ENCODE measurements at regions not wholly inside any gene's neighbourhood (a gene's known extent, or its start where the extent isn't known, plus 50 kb on each side); places are given as distances from the start of the nearest gene placed in this dataset.

GRCh38 chr9:87275047-87275725 is 222.5 kb upstream of the DAPK1 start:
- DNase-seq (ENCODE audit: low spot score), result no peak
- no peak for ATAC-seq

DNA sequence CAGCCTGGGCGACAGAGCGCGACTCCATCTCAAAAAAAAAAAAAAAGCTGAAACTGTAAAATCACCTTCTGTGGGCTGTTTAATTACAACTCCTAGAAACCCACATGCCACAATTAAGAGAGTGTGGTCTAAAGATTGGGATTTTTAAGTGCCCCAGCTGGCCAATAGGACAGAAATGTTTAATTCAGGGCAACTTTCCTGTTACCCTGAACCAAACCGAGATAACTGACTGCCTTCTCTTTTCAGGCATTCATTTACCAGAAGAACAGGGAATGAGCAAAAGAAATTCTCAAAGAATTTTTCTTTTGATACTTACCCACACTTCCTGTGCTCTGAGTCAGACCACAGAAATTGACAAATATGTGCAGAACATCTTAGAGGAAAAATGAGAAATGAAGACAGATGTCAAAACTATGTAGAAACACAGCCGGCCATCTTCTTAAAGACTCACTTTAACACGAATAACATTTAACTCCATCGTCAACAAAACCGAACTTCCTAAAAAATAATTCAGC is 221.3 kb upstream of the DAPK1 start:
- ATAC-seq, result no peak
- no peak for DNase-seq (ENCODE audit: low spot score)

DNA sequence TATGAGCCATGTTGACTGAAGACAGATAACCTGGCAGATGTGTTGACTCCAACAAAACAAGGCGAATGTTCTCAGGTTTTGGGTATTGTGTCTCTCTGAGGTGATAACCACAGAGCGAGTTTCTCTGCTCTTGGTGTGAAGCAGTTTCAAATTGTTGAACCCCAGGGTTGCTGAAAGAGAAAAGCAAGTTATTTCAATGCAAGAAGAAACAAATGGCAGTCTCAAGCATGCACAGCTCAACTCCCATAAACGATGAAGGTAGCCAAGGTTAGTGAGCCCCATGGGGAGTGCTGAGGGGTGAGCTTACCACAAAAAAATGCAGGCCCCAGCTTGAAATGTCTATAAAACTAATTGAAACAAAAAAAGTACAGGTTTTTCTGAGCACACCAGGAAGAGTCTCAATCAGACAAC is 220.8 kb upstream of the DAPK1 start:
- DNase-seq (ENCODE audit: low spot score), result no peak
- no peak for ATAC-seq

DNA sequence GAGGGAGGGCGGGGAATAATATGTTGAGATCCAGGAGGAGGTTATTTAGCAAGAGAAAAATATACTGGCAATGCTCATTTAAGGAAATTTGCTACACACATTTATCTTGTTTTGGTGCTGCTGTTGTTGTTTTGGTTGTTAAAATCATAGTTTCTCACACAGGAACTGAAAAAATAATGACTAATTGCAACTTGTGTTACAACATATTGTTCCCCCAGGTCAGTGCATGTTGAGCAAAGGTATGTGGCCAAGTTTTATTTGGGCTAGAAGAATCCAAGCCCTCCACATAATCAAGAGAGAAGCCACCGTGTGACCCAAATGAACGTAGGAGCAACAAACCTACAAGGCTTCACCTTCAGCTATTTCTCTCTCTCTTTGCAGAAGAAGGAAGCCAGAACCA is 220.3 kb upstream of the DAPK1 start:
- ATAC-seq (no peak), DNase-seq (ENCODE audit: low spot score) (no peak)

GRCh38 chr9:87278971-87279733 is 218.5 kb upstream of the DAPK1 start:
- no peak for ATAC-seq
- no peak for DNase-seq (ENCODE audit: low spot score)

- ATAC-seq (no peak), DNase-seq (ENCODE audit: low spot score) (no peak)
Observed at GRCh38 chr9:87280421-87280820, 217.2 kb upstream of the DAPK1 start.

GRCh38 chr9:87282538-87282937 is 215.1 kb upstream of the DAPK1 start:
- ATAC-seq (no peak), DNase-seq (ENCODE audit: low spot score) (no peak)

DNA sequence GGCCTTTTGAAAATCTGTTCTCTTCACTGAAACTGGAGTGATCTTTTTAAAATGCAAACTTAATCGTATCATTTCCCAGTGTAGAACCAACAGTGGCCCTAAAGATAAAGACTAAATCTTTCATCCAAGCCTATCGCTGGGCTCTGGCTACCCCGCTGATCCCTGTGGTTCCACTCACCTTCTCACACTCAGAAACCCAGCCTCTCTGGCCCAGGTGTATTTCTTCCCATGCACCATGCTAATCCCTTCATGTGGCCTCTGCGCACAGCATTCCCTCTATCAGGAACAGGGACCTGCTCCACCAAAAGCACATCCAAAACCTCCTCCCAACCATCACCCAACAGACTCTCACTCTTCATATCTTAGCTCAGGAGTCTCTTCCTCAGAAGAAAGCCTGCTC is 214.1 kb upstream of the DAPK1 start:
- ATAC-seq (no peak), DNase-seq (ENCODE audit: low spot score) (no peak)

DNA sequence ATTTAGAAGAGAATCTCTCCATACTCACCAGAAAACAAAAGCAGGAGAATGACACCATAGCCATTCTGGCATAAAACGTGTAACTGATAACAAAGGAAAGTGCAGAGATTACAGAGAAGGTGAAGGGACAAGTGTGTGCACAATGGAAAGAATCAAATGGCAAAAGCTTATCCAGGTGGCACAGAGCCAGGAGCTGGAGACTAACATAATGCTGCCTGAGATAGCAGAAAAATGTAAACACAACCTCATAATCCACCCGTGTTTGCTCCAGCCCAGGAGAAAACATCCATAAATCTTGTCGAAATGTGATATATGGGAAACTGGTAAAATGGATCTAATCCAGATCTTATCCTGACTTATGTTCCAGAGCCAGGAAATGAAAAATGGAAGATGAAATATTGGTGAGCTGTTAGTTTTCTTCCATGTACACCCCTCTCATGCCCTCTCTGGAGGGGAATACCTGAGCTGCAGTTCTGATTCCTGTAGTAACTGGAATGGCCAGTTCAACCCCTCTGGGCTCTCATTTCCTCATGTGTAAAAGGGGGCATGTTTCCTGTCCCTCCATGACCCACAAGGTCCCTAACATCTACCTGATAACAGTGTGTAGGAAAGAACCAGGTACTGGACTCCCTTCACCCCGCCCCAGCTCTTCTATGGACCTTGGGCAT is 212.3 kb upstream of the DAPK1 start:
- ATAC-seq, result peak; percentile 41
- no peak for DNase-seq (ENCODE audit: low spot score)

DNA sequence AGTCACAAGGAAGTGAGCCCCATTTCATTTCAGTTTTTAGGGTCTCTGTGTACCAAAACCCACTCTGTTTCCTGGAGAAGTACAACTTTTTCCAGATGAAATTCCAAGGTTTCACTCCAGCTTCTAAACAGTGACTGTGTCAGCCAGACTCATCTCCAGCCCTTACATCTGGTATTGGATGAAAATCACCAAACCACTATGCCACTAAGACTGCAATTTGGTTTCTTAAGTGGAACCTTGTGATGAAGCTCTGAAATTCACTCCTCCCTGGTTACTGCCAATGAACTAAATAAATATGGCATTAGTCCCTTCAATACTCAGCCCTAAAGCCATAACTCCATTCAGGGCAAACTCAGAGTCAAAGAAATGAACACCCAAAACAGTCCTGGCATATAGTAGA is 211.2 kb upstream of the DAPK1 start:
- no peak for DNase-seq (ENCODE audit: low spot score)
- ATAC-seq, result no peak

DNA sequence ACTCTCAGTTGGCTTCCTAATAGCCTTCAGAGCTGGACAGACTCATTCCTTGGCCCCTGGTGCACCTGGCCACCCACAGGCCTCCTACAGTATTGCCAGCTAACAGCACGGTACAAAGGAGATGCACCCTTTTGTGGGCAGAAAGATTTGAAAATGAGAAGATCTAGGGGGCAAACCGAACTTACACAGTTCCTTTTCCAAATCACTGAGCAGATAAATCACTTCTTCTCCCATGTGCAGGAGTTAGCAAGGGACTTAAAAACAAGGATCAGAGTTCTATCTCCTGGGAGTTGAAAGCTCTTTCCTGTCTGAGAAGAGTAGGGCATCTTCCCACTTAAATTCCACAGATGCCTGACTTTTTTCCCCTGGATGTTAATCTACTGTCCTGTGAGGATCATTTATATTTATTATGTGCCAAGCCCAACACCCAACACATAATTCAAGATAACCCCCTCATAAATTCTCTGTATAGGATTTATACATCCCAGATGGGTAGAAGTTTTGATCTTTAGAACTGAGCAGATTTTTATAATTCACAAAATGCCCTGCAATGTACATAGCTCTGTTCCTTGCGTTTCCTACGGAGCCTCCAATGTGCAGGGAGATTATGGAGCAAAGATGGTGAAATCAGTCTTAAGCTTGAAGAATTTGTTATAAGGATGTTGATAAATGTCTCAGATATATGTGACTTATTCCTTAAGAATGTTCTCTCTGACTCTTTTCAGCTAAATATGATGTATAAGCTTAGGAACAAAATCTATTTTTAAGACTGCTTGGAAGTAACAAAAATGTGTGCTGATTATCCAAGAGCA is 207.2 kb upstream of the DAPK1 start:
- ATAC-seq (peak; percentile 53), DNase-seq (ENCODE audit: low spot score) (no peak)

- ATAC-seq, result no peak
- DNase-seq (ENCODE audit: low spot score), result no peak
Observed at GRCh38 chr9:87292449-87293191, 205.0 kb upstream of the DAPK1 start.

DNA sequence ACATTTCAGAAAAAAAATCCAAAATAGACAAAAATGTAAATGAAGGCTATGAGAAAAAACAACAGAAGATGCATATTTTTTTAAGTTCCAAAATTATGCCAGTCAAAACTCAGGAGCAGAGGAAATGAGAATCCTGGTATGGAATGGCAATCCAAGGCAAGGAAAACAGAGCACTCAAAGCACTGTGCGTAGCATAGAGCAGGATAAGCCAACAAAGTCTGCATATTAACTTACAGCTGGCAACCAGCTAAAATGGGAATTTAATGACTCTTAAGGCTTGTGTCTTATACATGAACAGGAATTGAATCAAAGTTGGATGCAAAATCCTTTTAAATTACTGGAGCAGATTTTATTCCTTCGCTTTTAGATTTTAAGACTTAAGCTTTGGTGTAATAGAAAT is 203.5 kb upstream of the DAPK1 start:
- DNase-seq (ENCODE audit: low spot score) (no peak), ATAC-seq (no peak)

- ATAC-seq, result no peak
- DNase-seq (ENCODE audit: low spot score), result no peak
Observed at GRCh38 chr9:87300915-87301314, 196.8 kb upstream of the DAPK1 start.

DNA sequence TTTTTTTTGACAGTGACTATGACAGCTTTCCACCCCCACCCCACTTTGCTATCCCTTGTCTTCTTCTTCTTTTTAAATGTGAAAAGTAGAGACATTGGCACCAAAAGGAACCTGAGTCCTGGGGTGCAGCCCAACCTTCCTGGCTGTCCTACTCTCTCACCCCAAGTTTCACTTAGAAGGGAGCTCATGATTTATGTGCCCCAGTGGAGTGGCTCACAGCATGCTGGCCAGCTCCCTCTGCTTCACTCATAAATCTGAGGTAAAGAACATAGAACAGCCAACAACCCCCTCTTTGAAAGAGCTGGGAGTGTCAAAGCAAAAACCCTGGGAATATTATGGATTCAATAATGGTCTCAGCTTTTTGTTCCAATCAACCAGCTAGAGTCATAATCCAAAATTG is 196.3 kb upstream of the DAPK1 start:
- ATAC-seq (no peak), DNase-seq (ENCODE audit: low spot score) (no peak)

- ATAC-seq (no peak), DNase-seq (ENCODE audit: low spot score) (no peak)
Observed at GRCh38 chr9:87305151-87305550, 192.5 kb upstream of the DAPK1 start.

- ATAC-seq, result no peak
Observed at GRCh38 chr9:87306006-87306405, 191.7 kb upstream of the DAPK1 start.

GRCh38 chr9:87307848-87308247 is 189.8 kb upstream of the DAPK1 start:
- DNase-seq (ENCODE audit: low spot score), result no peak
- ATAC-seq, result no peak

More at GRCh38 chr9:87306006-87306405, 191.7 kb upstream of the DAPK1 start:
- no peak for DNase-seq (ENCODE audit: low spot score)

DNA sequence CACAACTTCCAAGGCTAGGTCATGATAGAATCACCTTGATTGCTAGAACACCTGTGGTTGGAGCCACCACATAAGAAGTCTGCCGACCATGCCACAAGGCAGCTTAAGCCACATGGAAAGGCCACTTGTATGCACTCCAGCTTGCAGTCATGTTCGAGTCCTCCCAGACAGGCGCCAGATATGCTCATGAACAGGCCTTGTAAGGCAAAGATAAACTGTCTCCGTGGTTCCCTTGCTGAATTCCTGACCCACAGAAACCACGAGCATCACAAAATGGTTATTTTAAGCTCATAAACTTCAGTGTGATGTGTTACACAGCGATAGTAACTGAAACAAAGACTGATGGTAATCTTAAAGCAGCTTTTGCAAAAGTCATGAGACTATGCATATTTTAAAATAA is 188.4 kb upstream of the DAPK1 start:
- DNase-seq (ENCODE audit: low spot score) (no peak), ATAC-seq (no peak)

DNA sequence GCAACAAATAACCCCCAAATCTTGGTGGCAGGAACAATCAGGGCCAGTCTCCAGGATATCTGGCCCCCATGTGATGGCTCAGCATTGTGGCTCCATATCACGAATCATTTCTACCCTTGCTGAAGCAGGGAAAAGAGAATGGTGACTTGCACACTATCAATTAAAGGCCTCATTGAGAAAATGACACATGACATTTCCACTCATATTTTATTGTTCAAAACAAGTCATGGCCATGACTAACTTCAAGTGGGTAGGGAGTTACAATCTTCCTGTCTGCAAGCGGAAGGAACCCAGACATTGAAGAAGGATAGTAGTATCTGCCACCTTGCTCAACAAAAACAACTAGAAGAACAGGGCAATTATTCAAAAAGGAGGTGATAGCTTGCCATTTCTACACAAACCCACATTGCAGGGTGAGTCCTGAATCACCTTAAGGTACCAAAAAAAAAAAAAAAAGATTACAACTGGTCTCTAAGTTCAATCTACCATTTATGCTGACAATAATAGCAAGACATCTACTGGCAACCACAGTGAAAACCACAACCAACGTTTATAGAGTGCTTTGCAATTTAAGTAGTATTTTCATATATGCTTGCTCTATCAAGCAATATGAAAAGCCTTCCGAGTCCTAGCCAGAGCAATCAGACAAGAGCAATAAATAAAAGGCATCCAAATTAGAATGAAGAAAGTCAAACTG is 186.7 kb upstream of the DAPK1 start:
- ATAC-seq, result no peak
- no peak for DNase-seq (ENCODE audit: low spot score)

Data from left lobe of liver (tissue), 2 donors.